ENCODE measurements at regions not wholly inside any gene's neighbourhood (a gene's known extent, or its start where the extent isn't known, plus 50 kb on each side); places are given as distances from the start of the nearest gene placed in this dataset.

DNA sequence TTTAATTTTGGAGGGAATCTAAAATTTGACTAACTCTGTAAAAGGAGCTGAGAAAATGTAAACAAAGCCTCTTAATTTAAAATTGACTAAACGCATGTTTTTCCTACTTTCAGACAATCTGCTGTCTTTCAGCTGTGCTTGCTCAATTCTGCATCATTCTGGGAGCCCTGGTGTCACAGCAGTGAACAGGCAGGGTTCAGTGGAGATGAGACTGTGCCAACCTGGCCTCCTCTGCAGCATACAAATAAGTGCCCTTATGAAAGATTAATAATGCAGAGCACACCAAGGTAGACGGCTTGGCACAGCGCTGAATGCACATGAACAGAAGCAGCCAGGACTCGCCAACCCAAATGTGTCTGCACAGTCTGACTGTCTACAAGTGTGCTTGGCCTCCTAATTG, 222.0 kb upstream of the CHAC2 start:
- no peak for DNase-seq (ENCODE audit: low spot score)
- POLR2A ChIA-PET (ENCODE audit: low non-redundant PET) = no interaction called here
- CTCF ChIA-PET = interaction anchor here (0.6 to 0.7 kb wide), 2 partner anchors 86 to 566 kb away, joined by 3 read pairs; no protein-coding TSS in a partner anchor

DNA sequence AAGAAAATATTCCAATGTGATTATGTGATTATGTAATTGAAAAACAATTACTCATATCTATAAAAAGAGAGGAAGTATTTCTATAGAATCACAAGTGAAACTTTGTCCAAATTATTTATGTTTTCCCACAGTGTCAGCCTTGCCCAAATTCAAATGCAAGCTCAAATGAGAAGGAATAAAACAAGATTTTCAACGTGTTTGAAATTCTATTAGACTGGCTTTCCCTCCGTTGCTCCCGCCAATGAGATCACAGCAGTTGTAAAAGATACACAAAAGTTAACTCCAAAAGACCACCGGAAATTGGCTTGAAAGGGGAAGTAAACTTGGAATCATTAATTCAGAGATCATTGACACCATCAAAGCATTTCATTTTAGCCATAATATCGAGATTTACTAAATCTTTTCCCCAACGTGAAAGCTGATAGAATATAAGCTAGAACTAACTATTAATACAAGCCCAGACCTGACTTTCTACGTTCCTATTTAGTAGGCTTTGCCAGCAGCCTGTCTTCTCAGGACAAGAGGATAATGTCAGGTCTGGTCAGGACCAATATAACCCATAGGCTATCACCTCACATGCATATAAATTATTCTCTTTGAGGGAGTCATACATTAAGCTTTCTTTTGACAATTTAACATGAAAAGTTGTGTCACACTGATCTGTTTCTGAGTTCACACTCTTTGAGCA, 222.6 kb upstream of the CHAC2 start:
- TF ChIP-seq, protein P1, sequence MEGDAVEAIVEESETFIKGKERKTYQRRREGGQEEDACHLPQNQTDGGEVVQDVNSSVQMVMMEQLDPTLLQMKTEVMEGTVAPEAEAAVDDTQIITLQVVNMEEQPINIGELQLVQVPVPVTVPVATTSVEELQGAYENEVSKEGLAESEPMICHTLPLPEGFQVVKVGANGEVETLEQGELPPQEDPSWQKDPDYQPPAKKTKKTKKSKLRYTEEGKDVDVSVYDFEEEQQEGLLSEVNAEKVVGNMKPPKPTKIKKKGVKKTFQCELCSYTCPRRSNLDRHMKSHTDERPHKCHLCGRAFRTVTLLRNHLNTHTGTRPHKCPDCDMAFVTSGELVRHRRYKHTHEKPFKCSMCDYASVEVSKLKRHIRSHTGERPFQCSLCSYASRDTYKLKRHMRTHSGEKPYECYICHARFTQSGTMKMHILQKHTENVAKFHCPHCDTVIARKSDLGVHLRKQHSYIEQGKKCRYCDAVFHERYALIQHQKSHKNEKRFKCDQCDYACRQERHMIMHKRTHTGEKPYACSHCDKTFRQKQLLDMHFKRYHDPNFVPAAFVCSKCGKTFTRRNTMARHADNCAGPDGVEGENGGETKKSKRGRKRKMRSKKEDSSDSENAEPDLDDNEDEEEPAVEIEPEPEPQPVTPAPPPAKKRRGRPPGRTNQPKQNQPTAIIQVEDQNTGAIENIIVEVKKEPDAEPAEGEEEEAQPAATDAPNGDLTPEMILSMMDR (conservative IDR thresholded peaks at IDR 0.05; ENCODE audit: low read depth) = no peak
- DNase-seq (ENCODE audit: low spot score) = no peak
- no peak overlapping the region for H3K27ac ChIP-seq
- ChIA-PET CTCF (interaction anchor here (0.6 to 0.7 kb wide), 2 partner anchors 87 to 565 kb away, joined by 3 read pairs; no protein-coding TSS in a partner anchor), POLR2A (ENCODE audit: low non-redundant PET) (no interaction called here)

More for the DNA sequence above, 222.0 kb upstream of the CHAC2 start:
- TF ChIP-seq, protein P1 (conservative IDR thresholded peaks at IDR 0.05; ENCODE audit: low read depth) = no peak
- no peak overlapping the region for H3K27ac ChIP-seq

DNA sequence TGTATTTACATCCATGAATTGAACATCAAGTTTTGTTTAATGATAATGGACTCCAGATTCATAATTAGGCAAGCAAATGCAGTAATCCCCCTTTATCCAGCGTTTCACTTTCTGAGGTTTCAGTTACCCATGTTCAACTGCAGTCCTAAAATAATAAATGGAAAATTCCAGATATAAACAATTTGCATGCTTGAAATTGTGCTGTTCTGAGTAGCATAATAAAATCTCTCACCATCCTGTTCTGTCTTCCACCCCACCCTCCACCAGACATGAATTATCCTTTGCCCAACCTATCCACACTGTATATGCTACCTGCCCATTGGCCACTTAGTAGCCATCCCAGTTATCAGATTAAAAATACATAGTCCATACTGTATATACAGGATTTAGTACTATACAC, 224.5 kb upstream of the CHAC2 start:
- CTCF ChIA-PET = no interaction called here
- no peak for DNase-seq (ENCODE audit: low spot score)
- H3K27ac ChIP-seq = no peak overlapping the region
- POLR2A ChIA-PET (ENCODE audit: low non-redundant PET) = no interaction called here
- TF ChIP-seq, protein P1 (conservative IDR thresholded peaks at IDR 0.05; ENCODE audit: low read depth) = no peak

DNA sequence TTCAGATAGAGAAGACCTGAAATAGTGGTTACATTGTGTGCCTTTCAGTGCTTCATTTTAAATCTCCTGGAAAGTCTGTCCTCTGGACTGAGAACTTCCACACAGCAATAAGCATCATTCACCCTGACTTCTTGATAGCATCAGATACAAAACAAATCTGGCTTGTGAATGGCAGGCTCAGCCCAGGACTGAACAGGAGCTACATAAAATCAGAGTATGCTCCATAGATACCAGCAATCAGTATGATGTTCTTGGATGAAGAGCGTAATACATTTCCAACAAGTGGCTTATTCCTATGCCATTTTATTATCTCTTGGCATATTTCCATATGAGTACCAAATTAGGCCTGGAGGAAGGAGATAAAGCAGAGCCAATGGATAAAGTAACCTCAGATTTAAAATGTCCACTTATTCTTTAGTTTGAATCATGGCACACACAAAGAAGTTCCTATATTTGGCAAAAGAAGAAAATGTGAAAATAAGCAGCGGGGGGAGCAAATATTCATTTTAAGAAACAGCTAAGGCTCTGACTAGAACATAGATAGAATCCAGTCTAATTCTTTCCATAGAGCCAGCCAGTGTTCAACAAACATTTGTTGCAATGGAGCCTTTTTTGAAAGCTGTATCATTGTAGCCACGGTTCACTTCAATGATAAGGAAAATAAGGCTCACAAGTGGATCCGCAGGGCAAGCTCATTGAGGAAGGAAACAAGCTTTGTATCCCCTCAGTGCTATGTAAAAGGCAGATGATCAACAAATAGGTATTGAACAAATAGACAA, 230.8 kb upstream of the CHAC2 start:
- DNase-seq (ENCODE audit: low spot score) = no peak
- H3K27ac ChIP-seq = no peak overlapping the region
- TF ChIP-seq, protein P1 (conservative IDR thresholded peaks at IDR 0.05; ENCODE audit: low read depth) = no peak
- CTCF ChIA-PET = interaction anchor here (0.6 kb wide), 1 partner anchor 14 kb away, joined by 4 read pairs; no protein-coding TSS in a partner anchor
- POLR2A ChIA-PET (ENCODE audit: low non-redundant PET) = no interaction called here

DNA sequence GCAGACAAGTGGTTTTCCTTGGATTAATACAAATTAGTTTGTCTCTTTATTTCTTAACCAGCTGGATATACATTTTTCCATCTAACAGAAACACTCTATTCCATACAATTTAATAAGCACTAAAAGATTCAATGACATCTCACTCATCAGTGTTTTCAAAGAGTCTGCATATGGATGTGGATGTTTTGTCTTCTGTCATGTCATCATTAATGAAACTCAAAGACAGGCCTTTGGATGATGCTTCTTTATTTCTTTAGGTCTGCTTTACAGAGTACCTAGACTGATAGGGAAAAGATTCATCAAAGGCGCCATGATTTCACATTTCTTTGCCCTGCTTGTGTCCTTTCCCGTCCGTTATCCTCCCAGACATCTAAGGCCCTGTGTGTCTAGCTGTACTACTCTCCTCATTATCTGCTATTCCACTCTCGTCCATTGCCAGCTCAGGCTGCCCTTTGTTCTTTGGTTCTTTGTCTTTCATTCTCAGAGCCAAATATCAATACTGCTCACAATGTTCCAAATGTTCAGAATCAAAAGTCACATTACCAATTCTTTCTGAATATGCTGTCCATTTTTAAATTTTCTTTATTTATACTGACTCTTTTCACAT, 232.3 kb upstream of the CHAC2 start:
- CTCF ChIA-PET = no interaction called here
- POLR2A ChIA-PET (ENCODE audit: low non-redundant PET) = no interaction called here
- TF ChIP-seq, protein P1 (conservative IDR thresholded peaks at IDR 0.05; ENCODE audit: low read depth) = no peak
- no peak overlapping the region for H3K27ac ChIP-seq
- DNase-seq (ENCODE audit: low spot score) = no peak

DNA sequence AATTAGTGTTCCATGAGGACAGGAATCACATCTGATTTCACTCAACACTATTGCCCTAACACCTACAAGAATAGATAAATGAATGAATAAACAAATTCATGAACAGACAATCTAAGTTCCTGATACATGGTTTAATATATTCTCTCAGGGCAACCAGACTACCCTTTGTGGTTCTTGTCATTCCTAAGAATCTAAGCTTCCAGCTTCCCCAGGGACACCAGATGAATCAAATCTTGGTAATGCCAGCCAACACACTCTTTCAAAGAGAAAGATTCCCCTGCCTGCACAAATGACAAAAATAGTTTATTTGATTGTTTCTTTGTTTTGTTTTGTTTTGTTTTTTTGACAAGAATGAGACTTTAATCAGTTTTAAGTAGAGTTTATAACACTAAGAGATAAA, 237.5 kb upstream of the CHAC2 start:
- DNase-seq (ENCODE audit: low spot score) = no peak
- CTCF ChIA-PET = no interaction called here
- TF ChIP-seq, protein P1 (conservative IDR thresholded peaks at IDR 0.05; ENCODE audit: low read depth) = no peak
- no peak overlapping the region for H3K27ac ChIP-seq
- POLR2A ChIA-PET (ENCODE audit: low non-redundant PET) = no interaction called here
